ENCODE measurements at regions not wholly inside any gene's neighbourhood (a gene's known extent, or its start where the extent isn't known, plus 50 kb on each side); places are given as distances from the start of the nearest gene placed in this dataset.

GRCh38 chr22:47328550-47329243 lies 566.2 kb downstream of the TBC1D22A start:
- TF ChIP-seq, protein P1, sequence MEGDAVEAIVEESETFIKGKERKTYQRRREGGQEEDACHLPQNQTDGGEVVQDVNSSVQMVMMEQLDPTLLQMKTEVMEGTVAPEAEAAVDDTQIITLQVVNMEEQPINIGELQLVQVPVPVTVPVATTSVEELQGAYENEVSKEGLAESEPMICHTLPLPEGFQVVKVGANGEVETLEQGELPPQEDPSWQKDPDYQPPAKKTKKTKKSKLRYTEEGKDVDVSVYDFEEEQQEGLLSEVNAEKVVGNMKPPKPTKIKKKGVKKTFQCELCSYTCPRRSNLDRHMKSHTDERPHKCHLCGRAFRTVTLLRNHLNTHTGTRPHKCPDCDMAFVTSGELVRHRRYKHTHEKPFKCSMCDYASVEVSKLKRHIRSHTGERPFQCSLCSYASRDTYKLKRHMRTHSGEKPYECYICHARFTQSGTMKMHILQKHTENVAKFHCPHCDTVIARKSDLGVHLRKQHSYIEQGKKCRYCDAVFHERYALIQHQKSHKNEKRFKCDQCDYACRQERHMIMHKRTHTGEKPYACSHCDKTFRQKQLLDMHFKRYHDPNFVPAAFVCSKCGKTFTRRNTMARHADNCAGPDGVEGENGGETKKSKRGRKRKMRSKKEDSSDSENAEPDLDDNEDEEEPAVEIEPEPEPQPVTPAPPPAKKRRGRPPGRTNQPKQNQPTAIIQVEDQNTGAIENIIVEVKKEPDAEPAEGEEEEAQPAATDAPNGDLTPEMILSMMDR (IDR thresholded peaks at IDR 0.05): no peak
- TF ChIP-seq EP300 (IDR thresholded peaks at IDR 0.05) (no peak), POLR2AphosphoS5 (IDR thresholded peaks at IDR 0.05) (no peak)
